NCI-H128 (cell line): ENCODE measurements at regions not wholly inside any gene's neighbourhood (a gene's known extent, or its start where the extent isn't known, plus 50 kb on each side); places are given as distances from the start of the nearest gene placed in this dataset.

Source experiments
- DNase-seq: peaks from one replicate; lab custom pipeline; 2025; ENCODE audit not compliant: unreplicated experiment; lab: John Stamatoyannopoulos, UW

DNA sequence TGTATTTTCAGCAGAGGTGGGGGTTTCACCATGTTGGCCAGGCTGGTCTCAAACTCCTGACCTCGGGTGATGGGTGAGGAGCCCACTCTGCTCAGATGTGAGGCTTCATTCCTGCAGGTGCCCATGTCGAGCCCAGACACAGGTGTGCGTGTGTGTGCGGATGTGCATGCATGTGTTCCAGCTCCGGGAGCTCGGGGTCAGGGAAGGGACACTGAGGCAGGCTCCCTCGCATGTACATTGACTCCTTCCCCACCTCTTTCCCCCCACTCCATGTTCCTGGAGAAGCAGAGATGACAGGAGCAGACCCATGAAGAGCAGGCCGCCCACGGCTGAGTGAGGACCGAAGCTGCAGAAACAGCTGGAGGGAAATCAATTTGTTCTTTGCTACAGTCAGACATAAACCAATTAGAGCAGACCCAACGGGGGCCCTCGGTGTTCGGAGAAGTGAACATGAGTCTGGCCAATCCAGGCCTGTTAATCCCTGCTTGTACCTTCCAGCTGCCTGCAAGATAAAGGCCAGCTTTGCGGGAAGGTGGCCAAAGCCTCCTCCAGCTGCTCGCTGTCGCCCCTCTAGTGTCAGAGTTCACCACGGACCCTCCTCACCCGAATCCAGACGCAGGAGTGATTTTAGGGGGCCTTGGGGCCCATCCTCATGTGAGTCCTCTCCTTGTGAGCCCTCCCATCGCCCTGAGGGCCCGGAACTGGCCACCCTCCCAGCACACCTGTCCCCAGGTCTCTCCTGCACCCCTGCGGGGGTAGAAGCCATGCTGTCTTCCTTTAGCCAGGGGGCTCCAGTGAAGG, 321.0 kb upstream of the RTL1 start:
- DNase-seq, result no peak

DNA sequence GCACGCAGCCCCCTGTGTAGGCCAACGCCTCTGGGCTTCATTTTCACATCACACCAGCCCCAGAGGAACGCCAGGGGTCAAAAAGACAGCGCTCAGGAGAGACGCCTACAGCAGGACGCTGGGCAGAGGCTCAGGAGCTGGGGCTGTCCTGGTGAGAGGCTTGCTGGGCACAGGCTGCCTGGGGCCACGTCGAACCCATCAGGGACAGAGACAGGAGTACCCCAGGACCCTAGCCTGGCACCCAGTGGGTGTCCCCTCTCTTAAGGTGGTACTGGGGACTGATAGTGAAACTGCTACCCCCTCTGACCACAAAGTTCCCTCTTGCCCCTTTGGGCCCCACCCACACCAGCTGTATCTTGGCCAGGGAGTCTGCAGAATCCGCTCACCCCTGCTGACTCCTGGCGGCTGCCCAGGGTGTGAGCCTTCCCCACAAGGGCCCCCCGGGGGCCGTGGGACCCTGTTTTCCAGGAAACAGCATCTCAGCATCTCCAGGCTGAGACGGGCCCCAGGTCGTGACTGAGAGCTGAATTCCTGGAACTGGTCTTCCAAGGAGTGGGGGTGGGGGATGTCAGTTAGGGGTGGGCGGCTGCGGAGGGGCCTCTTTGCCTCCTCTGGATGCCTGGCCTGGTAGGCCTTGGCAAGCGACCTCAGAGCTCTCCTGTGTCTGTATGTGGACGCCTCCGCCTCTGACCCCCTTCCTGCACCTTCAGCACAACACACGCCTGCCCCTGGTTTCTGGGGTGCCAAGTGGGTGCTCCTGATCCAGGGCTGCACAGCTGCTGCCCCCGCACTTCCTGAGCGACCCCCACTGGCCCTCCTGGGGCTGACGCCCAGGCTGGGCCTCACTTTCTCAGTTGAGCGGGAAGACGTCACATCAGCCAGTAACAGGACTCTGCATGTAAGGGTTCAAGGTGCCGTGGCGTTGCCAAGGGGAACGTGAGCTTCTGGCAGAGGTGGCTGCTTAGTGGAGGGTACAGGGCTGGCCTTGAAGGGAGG, 321.9 kb upstream of the RTL1 start:
- no peak for DNase-seq

DNA sequence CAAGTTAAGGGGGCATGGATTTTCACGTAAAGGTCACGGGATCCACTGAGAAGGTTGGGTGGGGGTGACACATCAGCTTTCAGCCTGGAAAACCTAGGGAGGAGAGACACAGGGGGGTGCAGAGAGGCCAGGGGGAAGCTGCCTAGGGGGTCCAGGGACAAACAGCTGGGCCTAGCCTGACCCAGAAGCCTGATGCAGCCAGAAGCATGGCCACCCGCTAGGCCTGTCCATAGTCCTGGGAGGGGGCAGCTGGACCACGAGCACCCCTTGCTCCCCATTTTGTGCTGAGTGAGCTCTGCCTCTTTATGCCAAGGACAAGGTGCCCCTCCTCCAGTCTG, 322.7 kb upstream of the RTL1 start:
- no peak for DNase-seq

DNA sequence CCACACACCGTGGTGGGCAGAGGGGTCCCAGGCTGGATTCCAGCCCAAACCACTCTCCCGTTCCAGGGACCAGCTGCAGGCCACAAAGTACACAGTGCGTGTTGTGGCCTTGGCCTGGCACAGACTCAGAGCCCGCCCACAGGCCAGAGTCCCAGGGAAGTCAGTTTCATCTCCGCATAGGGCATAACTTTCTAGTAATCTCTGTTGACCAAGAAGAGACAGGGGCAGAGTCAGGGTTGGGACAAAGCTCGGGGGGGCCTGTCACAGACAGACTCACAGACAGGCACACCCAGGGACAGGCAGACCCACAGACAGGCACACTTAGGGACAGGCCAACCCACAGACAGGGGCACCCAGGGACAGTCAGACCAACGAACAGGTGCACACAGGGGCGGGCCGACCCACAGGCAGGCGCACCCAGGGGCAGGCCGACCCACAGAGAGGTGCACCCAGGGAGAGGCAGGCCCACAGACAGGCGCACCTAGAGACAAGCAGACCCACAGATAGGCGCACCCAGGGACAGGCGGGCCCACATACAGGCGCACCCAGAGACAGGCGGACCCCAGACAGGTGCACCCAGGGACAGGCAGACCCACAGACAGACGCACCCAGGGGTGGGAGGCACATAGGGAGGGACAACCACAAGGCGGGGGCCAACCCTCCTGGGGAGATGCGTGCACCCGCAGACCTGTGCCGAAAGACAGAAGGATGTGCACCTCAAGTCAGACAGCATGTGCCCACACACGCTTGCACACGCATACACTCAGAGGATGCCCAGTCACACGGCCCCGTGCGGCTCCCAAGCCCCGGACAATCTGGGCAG, 323.3 kb upstream of the RTL1 start:
- DNase-seq, result no peak

DNA sequence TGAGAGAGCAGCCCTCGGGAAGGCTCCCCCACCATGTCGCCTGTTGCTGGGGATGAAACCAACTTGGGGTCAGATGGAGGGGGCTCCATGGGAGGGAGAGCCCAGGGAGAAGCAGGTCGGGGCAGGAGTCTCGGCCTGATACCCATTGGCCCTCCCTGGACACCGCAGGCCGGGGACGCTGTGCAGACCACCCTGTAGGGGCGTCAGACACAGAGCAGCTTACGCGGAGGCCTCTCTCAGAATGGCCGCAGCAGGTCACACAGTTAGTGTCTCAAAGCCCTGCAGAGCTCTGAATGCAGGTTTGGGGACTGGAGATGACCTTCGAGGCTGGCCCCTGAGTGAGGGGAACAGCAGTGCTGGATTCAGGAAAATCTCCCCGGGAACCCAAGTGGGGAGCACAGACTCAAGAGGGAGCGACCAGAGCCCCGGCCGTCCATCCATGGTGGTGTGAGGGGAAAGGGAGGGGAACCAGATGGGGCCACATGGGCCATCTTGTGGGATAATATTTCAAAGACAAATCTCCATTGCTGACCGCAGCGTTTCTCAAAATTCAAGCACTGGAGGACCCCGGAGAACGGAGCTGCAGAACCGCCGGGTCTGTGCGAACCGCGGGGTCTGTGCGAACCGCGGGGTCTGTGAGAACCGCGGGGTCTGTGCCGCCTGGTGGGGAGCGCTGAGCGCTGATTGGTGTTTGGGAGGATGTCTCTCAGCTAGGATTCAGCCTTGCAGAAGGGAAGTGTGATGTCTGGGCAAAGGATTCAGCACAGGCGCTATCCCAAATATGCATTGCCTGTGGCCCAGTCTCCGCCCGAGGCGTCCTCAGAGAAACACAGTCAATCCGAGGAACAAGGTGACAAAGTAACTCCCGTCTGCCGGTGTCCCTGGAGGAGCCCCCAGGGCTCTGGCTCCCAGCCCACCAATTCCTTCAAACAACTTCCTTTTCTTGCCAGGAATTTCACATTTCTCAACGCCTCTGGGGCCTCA, 324.4 kb upstream of the RTL1 start:
- no peak for DNase-seq

DNA sequence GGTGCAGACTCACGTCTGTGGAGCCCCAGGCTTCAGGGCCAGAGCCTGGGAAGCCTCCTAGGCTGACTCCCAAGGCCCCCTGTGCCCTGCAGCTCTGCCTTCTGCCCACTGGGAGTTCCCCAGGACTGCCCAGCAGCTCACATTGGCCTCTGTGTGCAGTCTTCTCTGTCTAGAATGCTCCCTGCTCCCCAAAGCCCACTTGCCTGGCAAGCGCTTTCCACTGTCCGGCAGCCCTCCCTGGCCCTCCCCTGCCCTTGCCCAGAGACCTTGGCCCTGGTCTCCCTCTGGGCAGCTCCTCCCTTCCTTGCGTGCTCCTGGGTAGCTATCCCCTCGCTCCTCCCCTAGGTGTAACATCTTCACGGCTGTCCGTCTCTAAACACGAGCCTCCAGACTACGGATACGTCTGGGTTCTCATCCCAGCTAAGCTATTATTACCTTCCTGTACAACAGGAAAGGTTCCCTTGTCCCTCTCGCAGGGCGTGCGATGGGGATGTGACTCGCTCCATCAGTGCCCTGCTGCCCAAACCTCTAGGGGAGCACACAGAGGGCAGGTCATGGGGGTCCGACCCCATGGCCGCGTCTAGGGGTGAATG, 325.5 kb upstream of the RTL1 start:
- DNase-seq, result no peak

DNA sequence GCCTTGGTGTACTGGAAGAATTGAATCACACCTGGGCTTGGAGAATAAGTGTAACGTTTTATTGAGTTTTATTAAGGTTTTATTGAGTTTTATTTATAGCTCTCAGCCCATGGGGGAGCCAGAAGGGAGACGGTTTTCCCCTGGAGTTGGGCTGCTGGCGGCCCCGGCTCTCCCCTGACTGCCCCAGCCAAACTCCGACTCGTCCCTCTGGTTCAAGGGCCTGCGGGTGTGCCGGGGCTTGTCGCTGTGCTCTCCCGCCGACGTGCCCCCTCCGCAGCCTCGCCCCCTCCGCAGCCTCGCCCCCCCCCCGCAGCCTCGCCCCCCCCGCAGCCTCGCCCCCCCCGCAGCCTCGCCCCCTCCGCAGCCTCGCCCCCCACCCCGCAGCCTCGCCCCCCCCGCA, 326.1 kb upstream of the RTL1 start:
- DNase-seq, result no peak

DNA sequence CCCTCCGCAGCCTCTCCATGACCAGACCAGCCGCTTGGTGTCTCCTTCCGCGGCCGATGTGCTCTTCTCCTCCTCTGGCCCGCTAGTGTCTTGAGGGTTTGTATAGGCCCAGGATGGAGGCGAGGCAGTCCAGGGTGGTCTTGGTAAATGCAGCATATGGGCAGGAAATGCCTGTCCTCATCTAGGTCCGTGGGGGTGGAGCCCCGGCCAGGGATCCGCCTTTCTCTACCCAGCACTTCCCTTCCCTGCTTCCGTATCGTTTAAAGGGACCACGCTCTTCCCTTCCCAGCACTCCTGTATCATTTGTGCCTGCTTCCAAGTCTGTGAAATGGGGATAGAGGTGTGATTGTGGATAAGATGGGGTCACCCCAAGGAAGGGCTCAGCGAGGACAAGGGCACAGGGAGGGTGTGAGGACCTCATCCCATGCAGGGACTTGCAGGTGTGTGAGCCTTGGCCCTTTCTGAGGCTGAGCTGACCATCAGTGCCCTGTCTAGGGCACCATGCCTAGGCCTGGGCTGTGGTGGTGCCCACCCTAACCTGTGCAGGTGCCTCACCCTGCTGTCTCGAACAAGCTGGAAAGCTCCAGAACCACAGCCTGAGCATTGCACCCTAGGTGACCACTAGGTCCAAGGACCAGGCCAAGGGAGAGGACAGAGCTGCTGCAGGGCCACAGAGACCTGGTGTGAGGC, 326.8 kb upstream of the RTL1 start:
- no peak for DNase-seq

DNA sequence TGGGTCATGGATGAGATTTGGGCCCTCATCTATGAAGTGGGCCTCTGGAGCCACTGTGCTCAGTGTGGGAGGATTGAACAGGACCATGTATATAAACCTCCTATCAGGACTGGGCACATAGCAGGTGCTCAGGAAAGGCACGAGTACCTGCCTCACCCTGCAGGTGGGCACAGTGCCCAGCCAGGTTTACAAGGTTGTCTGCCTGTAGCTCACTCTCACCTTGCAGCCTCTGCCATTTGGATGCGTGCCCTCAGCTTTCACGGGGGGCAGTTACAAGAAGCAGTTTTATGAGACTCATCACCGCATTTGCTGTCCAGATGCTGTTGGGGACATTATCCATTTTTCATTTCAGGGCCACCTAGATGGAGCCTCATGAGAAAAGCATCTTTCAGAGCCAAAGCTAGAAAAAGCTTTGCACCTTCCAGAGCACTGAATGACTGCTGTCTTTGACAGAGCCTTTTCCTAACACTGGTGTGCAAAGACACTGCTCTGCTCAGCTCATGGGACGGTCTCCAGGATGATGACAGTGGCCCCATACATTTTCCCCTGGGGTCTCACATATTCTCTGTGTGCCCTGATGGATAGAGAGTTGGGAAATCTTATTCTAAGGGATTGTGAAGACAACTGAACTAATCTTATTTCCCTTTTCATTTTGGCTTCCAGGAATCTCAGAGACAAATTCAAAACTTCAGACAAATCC, 327.5 kb upstream of the RTL1 start:
- DNase-seq, result no peak

DNA sequence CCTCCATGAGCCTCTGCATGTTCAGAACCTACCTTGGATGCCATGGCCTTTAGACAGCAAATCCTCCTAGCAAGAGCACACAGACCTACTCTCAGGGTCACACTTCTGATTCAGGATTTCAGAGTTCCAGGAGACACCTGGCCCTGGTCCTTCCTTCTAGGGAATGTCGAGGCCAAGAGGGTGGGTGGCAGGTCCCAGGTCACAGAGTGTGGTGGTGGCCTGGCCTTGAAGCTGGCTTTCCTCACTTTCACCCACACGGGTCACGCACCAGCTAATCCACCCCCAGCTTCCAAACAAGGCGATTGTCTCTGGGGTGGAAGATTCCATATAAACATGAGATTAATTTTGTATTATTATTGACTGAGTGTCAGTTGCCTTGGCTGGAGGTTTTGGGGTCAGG, 328.3 kb upstream of the RTL1 start:
- DNase-seq, result no peak

DNA sequence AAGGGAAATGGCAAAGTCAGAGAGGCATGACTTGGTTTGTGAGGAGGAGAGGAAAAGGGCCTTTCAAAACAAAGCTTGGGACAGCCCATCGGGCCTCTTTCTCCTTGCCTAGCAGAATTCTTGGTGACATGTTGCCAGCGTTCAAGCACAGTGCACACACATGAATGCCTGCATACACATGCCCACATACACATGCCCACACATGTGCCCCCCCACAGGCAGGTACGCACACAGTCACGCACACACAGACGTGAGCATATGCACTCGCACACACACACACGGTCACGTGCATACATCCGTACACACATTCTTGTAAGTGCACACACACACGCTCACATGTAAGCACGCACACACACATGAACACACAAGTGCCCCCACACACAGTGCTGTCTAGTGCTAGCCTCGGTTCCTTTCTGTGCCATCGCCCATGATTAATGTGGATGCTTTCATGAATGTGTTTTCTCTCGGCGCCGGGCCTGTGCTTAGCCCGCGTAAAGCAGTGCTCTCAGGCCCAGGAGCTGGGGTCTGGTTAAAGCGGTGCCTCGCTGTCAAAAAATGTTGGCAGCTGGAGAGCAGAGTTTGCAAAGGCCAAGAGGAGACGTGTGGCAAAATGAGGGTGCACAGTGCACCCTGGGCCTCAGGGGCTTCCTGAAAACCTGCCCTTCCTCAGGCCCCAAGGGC, 328.8 kb upstream of the DIO3 start:
- no peak for DNase-seq

DNA sequence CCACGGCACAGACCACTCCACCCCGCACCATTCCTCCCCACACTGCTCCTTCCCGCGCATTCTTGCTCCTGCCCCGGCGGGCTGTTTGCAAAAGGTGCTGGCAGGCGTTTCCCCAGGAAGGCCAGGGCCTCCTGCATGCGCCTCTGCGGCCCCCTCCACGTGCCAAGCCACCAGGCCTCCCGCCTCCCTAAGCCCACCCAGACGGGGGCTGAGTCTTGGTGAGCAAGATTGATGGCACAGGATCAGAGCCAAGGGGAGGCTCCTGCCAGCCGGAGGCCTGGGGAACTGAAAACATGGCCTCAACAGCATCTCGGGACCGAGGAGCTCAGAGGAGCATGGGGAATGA, 328.3 kb upstream of the DIO3 start:
- no peak for DNase-seq

DNA sequence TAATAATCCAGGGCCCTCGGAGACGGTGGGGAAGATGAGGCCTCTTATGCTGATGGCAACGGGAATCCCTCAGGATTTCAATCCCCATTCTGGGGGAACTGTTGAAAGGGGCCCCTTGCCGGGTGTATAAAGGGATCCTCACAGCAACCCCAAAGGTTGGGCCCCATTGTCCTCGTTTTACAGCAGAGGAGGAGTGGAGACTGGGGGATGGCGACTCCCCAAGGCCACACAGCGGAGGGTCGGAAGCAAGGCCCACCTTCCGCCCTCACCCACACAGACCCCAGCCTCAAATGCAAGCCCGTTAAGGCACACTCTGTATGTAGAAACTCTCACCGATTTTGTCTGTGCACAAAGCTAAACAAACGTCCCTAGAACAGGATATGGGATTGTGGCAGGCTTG, 327.9 kb upstream of the DIO3 start:
- DNase-seq, result no peak

DNA sequence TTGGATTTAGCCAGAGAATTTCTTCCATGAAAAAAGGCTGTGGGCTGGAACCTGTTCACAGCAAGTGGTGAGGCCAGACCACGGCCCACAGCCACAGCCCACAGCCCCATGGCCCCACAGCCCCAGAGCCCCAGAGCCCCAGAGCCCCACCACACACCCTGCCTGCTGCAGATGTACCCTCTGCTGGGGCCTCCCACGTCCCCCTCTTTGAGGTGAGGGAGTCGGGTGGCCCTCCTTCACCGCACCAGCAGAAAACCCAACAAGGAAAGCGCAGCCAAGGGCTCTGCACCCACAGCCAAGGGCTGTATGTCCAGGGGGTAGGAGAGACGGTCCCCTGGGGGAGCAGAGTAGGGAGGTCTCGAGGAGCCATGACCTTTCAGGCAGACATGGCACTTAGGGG, 327.5 kb upstream of the DIO3 start:
- DNase-seq, result no peak

DNA sequence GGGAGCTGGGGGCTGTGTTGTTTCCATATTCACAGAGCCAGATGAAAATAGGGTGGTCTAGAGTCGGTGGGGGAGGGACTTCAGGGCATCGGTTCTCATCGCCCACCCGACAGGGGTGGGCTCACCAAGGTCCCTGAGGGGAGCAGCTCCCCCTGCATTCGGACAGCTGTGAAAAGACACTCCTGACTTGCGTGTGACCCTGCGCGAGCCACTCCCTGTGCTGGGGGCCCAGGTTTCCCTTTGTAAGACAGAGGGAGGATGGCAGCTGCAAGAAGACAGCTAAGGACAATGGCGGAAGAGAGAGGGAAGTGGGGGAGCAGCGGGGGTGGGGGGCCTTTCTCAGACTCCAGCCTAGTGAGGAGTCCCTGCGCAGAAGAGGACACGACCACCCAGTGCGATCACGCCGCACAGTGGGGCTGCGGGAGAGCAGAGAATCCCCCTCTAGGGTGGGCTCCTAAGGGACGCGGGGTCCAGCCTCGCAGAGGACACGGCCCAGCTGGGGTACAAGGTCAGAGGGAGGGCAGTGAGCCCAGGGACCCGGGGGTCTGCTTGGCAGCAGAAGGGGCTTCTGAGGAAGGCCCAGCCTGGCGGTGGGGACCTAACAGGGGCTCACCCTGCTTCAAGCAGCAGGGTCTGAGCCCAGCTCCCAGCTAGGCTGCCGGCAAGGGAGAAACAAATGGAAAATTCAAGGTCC, 326.9 kb upstream of the DIO3 start:
- no peak for DNase-seq

DNA sequence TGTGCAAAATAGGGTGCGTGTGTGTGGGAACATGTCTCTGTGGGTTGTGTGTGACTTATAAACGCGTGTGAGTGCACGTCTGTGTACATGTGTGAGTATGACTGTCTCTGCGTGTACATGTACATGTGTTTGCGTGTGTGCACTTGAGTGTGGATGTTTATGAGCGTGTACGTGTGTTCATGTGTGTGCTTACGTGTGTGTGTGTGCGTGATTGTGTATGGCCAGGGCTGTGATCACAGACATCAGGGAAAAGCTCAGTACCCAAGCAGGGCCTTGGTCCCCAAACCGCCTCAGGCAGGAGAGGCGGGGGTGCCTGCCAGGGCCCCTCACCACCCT, 326.3 kb upstream of the DIO3 start:
- no peak for DNase-seq

DNA sequence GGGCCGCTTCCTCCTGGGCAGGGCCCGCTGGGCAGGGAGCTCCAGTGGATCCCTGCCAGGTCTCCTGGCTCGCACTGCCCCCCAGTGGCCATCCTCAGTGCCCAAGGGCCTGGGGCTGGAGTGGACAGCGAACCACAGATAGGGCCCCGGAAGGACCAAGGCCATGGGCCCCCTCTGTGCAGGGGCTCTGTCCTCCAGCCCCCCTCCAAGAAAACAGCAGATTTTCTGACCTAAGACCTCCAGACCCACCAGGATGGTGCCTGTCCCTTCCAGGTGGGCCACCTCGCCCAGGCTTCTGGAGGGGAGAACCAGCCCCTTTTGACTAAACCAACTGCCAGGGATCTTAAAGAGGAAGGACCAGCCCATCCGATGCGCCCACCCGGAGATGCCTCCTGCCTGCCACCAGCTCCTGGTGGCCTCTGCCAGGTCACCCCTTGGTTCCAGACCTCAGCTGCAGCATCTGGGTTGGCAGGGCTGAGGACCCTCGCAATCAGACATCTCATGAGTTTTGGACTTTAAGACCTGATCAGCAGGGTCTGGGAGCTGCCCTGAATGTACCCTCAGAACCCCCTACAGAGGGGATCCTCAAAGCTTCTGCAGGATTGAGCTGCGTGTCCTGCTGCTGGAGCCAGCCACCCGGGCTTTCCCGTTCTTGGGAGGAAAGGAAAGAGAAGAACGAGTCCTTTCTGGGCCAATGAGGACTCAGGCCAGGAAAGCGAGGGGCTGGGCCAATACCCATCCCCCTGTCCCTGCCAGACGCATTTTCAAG, 325.8 kb upstream of the DIO3 start:
- peak; percentile 37 for DNase-seq
